Occipital lobe (tissue), 2 donors: ENCODE measurements at regions not wholly inside any gene's neighbourhood (a gene's known extent, or its start where the extent isn't known, plus 50 kb on each side); places are given as distances from the start of the nearest gene placed in this dataset. TPM values are rescaled to one million over a fixed set of nuclear protein-coding genes. Genes with fewer than 3 reads are reported as not detected.

Experiments
- DNase-seq: peaks from one replicate; lab custom pipeline; 2025; lab: John Stamatoyannopoulos, UW
- small RNA-seq: library from RNA; depleted of rRNA; stranded (forward); fragments of <200 nt; gene quantifications from one replicate; pipeline ENCODE3, GENCODE V24; 2014

GRCh38 chr17:22570144-22570845 lies 878.0 kb downstream of the KCNJ18 start:
- no peak for DNase-seq

GRCh38 chr17:22599322-22599721 lies 907.0 kb downstream of the KCNJ18 start:
- DNase-seq, result no peak

DNA sequence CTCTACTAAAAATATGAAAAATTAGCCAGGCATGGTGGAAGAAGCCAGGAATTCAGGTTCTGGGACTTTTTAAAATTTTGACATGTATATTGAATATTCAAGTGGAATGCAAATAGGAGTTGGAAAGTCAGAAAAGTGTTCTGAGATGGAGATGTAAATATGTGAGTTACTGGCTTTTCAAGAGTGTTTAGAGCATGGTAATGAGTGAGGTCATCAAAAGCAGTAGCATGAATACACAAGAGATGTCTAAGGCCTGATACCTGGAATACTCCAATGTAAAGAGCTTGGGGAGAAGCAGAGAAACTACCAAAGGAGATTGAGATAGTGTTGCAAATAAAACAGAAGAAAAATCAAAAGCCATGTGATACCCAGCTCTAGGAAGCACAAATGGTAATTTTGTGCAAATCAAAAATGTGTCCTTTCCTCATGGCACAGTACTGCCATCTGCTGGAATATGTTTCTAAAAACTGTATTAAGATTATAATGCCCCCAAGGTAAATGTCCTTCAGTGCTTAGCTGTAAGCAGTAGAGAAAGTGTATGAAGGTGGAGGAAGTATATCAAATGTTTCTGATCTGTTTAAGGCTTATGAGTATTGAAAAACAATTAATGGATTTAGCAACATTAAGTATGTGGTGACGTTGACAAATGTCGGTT lies 908.4 kb downstream of the KCNJ18 start:
- DNase-seq, result no peak

Small RNA genes lying in the stretch of these regions (small RNA-seq; reads per million reads assigned to genes)
- gene ABBA01006766.1, result not detected
- not detected for gene NMTRS-TGA3-1
